ENCODE measurements at regions not wholly inside any gene's neighbourhood (a gene's known extent, or its start where the extent isn't known, plus 50 kb on each side); places are given as distances from the start of the nearest gene placed in this dataset.

- no peak overlapping the region for H3K4me3 ChIP-seq (ENCODE audit: control insufficient read depth in 2 of 3, extremely low read depth in 1 of 3, insufficient read depth in 2 of 3, low read depth in 1 of 3, low read length in 3 of 3)
- H3K27me3 ChIP-seq (ENCODE audit: control insufficient read depth, extremely low read depth, insufficient read depth, low read length): peaks cover 11% of the 10 kb centered on the region
- DNase-seq (ENCODE audit: low read depth, low spot score) (no peak), FAIRE-seq (no peak)
- H2AFZ ChIP-seq (ENCODE audit: control insufficient read depth, low read length): no peak overlapping the region
- H3K27ac ChIP-seq (ENCODE audit: control insufficient read depth, insufficient read depth, low read length): no peak overlapping the region
- no peak overlapping the region for H3K9ac ChIP-seq (ENCODE audit: control insufficient read depth, extremely low read depth, insufficient read depth, low read length)
- TF ChIP-seq EZH2 (IDR thresholded peaks at IDR 0.05; ENCODE audit: low read length): no peak
- no peak for TF ChIP-seq CTCF (optimal IDR thresholded peaks at IDR 0.05 in 1 of 3, IDR thresholded peaks at IDR 0.05 in 1 of 3, conservative IDR thresholded peaks at IDR 0.05 in 1 of 3; ENCODE audit: extremely low read depth in 1 of 3, insufficient read depth in 2 of 3, low read length in 3 of 3)
- no peak overlapping the region for H3K4me2 ChIP-seq (ENCODE audit: control insufficient read depth, extremely low read depth, insufficient read depth, low read depth, low read length)
- H4K20me1 ChIP-seq (ENCODE audit: control insufficient read depth, extremely low read depth, insufficient read depth, low read length): no peaks in the 10 kb centered on the region
- H3K4me1 ChIP-seq (ENCODE audit: control insufficient read depth, extremely low read depth, insufficient read depth, low read length): no peaks in the 10 kb centered on the region
- no peaks in the 10 kb centered on the region for H3K9me3 ChIP-seq (ENCODE audit: control insufficient read depth, low read depth, low read length)
- H3K9me1 ChIP-seq (ENCODE audit: control insufficient read depth, extremely low read depth, insufficient read depth, low read length): no peaks in the 10 kb centered on the region
- H3K79me2 ChIP-seq (ENCODE audit: control insufficient read depth, insufficient read depth, low read length): no peaks in the 10 kb centered on the region
- dilution Hi-C loops (cut with MboI; ENCODE audit: extremely low pct_ligation_motif_present, low sequenced_read_pairs): no loop called here
- H3K36me3 ChIP-seq (ENCODE audit: control insufficient read depth in 2 of 2, extremely low read depth in 1 of 2, insufficient read depth in 2 of 2, low read length in 2 of 2): no peaks in the 10 kb centered on the region
These were observed 54.1 kb downstream of the GADD45G start for GRCh38 chr9:89658931-89659330.

- Histone ChIP-seq H4K20me1 (ENCODE audit: control insufficient read depth, extremely low read depth, insufficient read depth, low read length) (no peaks in the 10 kb centered on the region), H3K36me3 (ENCODE audit: control insufficient read depth in 2 of 2, extremely low read depth in 1 of 2, insufficient read depth in 2 of 2, low read length in 2 of 2) (no peaks in the 10 kb centered on the region), H3K4me2 (ENCODE audit: control insufficient read depth, extremely low read depth, insufficient read depth, low read depth, low read length) (no peak overlapping the region), H3K79me2 (ENCODE audit: control insufficient read depth, insufficient read depth, low read length) (no peaks in the 10 kb centered on the region), H3K9ac (ENCODE audit: control insufficient read depth, extremely low read depth, insufficient read depth, low read length) (no peak overlapping the region), H3K27ac (ENCODE audit: control insufficient read depth, insufficient read depth, low read length) (no peak overlapping the region), H3K4me1 (ENCODE audit: control insufficient read depth, extremely low read depth, insufficient read depth, low read length) (no peaks in the 10 kb centered on the region), H2AFZ (ENCODE audit: control insufficient read depth, low read length) (no peak overlapping the region), H3K9me1 (ENCODE audit: control insufficient read depth, extremely low read depth, insufficient read depth, low read length) (no peaks in the 10 kb centered on the region), H3K4me3 (ENCODE audit: control insufficient read depth in 2 of 3, extremely low read depth in 1 of 3, insufficient read depth in 2 of 3, low read depth in 1 of 3, low read length in 3 of 3) (no peak overlapping the region), H3K9me3 (ENCODE audit: control insufficient read depth, low read depth, low read length) (no peaks in the 10 kb centered on the region), H3K27me3 (ENCODE audit: control insufficient read depth, extremely low read depth, insufficient read depth, low read length) (peaks cover 11% of the 10 kb centered on the region)
- no peak for DNase-seq (ENCODE audit: low read depth, low spot score)
- no peak for TF ChIP-seq CTCF (optimal IDR thresholded peaks at IDR 0.05 in 1 of 3, IDR thresholded peaks at IDR 0.05 in 1 of 3, conservative IDR thresholded peaks at IDR 0.05 in 1 of 3; ENCODE audit: extremely low read depth in 1 of 3, insufficient read depth in 2 of 3, low read length in 3 of 3)
- no peak for TF ChIP-seq EZH2 (IDR thresholded peaks at IDR 0.05; ENCODE audit: low read length)
- dilution Hi-C loops (cut with MboI; ENCODE audit: extremely low pct_ligation_motif_present, low sequenced_read_pairs): no loop called here
- FAIRE-seq: no peak
These were observed 54.7 kb downstream of the GADD45G start for GRCh38 chr9:89659473-89659872.

Data from keratinocyte (primary cell).